ENCODE measurements at regions not wholly inside any gene's neighbourhood (a gene's known extent, or its start where the extent isn't known, plus 50 kb on each side); places are given as distances from the start of the nearest gene placed in this dataset.

GRCh38 chr11:8321876-8322275, 58.2 kb upstream of the LMO1 start:
- DNase-seq: no peak

- DNase-seq: no peak
These were observed 56.4 kb upstream of the LMO1 start for GRCh38 chr11:8320076-8320475.

- DNase-seq: no peak
These were observed 54.9 kb upstream of the LMO1 start for GRCh38 chr11:8318536-8318935.

GRCh38 chr11:8317159-8317558, 53.5 kb upstream of the LMO1 start:
- DNase-seq: no peak

- no peak for DNase-seq
These were observed 52.3 kb upstream of the LMO1 start for GRCh38 chr11:8315954-8316353.

- DNase-seq: no peak
These were observed 51.8 kb upstream of the LMO1 start for GRCh38 chr11:8315463-8315862.

- no peak for DNase-seq
These were observed 51.2 kb upstream of the LMO1 start for GRCh38 chr11:8314916-8315315.

GRCh38 chr11:8313504-8314090, 49.9 kb upstream of the LMO1 start:
- no peak for DNase-seq

Data from activated CD4-positive, alpha-beta T cell treated with anti-CD3 and anti-CD28 coated beads, Interleukin-2, amount 50 U/mL, for 4 hours (primary cell).